Activated B cell treated with CpG ODN at 0.5 μM for 24 hours (primary cell): ENCODE measurements at regions not wholly inside any gene's neighbourhood (a gene's known extent, or its start where the extent isn't known, plus 50 kb on each side); places are given as distances from the start of the nearest gene placed in this dataset.

Experiments used
- ATAC-seq: fragments of 200-7000 bp; cut with Tn5 transposase; one replicate; pipeline ENCODE4 v1.10.0; 2021; ENCODE audit warnings: low read depth, mild to moderate bottlenecking, moderate library complexity
- CTCF ChIA-PET: fragments of 350-600 bp; sonication (Branson Sonifier 250); formaldehyde crosslinking; loops from one replicate; lab custom pipeline; 2021; ENCODE audit warnings: antibody characterized with exemption; lab: Charles Lee
- POLR2A ChIA-PET: fragments of 350-600 bp; sonication (Branson Sonifier 250); formaldehyde crosslinking; loops from one replicate; lab custom pipeline; 2021; ENCODE audit warnings: antibody characterized with exemption; lab: Charles Lee
- DNase-seq: peaks from one replicate; pipeline ENCODE4 v3.0.0; 2022
- H3K27ac Mint-ChIP-seq: one replicate; pipeline ENCODE4 v1.8.0; 2020; ENCODE audit warnings: mixed read lengths
- H3K27me3 Mint-ChIP-seq: one replicate; pipeline ENCODE4 v1.8.0; 2021; ENCODE audit warnings: mixed read lengths
- H3K36me3 Mint-ChIP-seq: one replicate; pipeline ENCODE4 v1.8.0; 2021; ENCODE audit warnings: low read depth, mixed read lengths
- H3K4me1 Mint-ChIP-seq: one replicate; pipeline ENCODE4 v1.8.0; 2021; ENCODE audit warnings: mixed read lengths
- H3K4me3 Mint-ChIP-seq: one replicate; pipeline ENCODE4 v1.8.0; 2020; ENCODE audit warnings: mild to moderate bottlenecking, mixed read lengths
- H3K9me3 Mint-ChIP-seq: one replicate; pipeline ENCODE4 v1.8.0; 2020; ENCODE audit warnings: mixed read lengths
- intact Hi-C: fragments of 100-400 bp; cut with micrococcal nuclease; formaldehyde crosslinking; loops from one replicate; pipeline ENCODE4 v1.15.1; 2024
- TF ChIP-seq, protein P1 (sequence below): fragments of 200-600 bp; IDR thresholded peaks from one replicate; pipeline ENCODE4 v1.8.0; 2022; ENCODE audit warnings: antibody characterized with exemption, mild to moderate bottlenecking

DNA sequence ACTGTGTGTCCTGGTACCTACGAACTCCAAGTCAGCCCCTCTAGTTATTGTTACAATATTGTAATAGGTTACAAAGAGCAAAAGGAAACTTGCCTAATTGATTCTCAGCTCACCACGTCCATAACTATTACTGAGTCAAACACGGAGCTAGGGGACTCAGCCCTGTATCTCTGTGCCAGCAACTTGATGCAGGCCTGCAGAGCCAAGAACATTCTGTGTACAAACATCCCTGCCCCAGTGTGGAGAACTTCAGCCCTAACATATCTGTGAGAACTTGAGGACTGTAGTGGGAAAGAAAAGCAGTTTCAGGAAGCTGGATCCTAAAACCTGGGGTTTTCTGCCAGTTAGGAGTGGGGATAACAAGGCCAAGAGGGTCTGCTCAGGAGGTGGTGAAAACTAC, 114.9 kb upstream of the PRSS58 start:
- ATAC-seq, result no peak
- Mint-ChIP-seq H3K36me3 (no peaks in the 10 kb centered on the region), H3K4me1 (no peaks in the 10 kb centered on the region), H3K27ac (no peak overlapping the region), H3K4me3 (no peak overlapping the region), H3K9me3 (peaks cover 5% of the 10 kb centered on the region), H3K27me3 (peaks cover 2% of the 10 kb centered on the region)
- POLR2A ChIA-PET, result no interaction called here
- no peak for DNase-seq
- intact Hi-C loops, result no loop called here
- CTCF ChIA-PET, result no interaction called here
- TF ChIP-seq, protein P1, sequence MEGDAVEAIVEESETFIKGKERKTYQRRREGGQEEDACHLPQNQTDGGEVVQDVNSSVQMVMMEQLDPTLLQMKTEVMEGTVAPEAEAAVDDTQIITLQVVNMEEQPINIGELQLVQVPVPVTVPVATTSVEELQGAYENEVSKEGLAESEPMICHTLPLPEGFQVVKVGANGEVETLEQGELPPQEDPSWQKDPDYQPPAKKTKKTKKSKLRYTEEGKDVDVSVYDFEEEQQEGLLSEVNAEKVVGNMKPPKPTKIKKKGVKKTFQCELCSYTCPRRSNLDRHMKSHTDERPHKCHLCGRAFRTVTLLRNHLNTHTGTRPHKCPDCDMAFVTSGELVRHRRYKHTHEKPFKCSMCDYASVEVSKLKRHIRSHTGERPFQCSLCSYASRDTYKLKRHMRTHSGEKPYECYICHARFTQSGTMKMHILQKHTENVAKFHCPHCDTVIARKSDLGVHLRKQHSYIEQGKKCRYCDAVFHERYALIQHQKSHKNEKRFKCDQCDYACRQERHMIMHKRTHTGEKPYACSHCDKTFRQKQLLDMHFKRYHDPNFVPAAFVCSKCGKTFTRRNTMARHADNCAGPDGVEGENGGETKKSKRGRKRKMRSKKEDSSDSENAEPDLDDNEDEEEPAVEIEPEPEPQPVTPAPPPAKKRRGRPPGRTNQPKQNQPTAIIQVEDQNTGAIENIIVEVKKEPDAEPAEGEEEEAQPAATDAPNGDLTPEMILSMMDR, result no peak

DNA sequence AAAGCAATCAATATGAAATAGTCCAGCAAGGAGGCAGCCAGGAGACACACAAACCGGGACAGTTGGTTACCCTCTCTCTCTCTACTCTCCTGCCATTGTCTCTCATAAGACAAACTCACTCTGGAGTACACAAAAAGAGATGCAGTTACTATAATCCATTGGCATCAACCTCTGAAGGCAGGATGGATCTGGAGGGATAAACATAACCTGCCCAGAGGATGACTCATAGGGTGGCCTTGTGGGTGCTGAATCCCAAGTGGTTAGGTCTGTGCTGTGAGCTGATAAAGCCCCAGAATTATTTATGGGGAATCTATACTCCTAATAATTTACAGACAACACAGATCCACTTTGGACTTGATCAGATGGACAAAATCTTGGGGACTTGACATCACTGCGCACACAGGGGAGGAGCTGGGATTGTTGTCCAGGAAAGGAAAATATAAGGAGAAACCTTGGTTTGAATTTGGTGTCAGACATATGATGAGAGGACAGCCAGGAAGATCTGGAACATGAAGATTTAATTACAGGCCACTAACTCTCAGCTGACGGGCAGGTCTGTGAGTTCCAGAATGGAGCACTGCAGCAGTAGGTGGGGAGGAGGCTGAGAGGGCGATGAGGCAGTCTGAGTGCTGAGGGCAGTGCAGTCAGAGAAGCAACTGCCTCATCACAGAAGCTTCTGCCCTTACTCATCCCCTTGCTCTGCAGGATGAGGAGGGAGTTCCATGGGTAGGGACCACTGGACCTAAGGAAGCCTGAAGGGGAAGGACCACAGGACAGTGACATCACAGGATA, 113.9 kb upstream of the PRSS58 start:
- DNase-seq (no peak), ATAC-seq (no peak)
- POLR2A ChIA-PET, result no interaction called here
- peaks cover 5% of the 10 kb centered on the region for H3K9me3 Mint-ChIP-seq
- H3K27me3 Mint-ChIP-seq, result peaks cover 2% of the 10 kb centered on the region
- CTCF ChIA-PET, result no interaction called here
- no peaks in the 10 kb centered on the region for H3K4me1 Mint-ChIP-seq
- H3K36me3 Mint-ChIP-seq, result no peaks in the 10 kb centered on the region
- TF ChIP-seq, protein P1, result no peak
- no peak overlapping the region for H3K27ac Mint-ChIP-seq
- no peak overlapping the region for H3K4me3 Mint-ChIP-seq
- intact Hi-C loops, result no loop called here

GRCh38 chr7:142365410-142365842, 107.6 kb upstream of the PRSS58 start:
- ATAC-seq (no peak), DNase-seq (no peak)
- intact Hi-C loops, result no loop called here
- Mint-ChIP-seq H3K27me3 (peaks cover 2% of the 10 kb centered on the region), H3K36me3 (no peaks in the 10 kb centered on the region), H3K4me1 (no peaks in the 10 kb centered on the region), H3K4me3 (no peak overlapping the region), H3K9me3 (peaks cover 12% of the 10 kb centered on the region), H3K27ac (no peak overlapping the region)
- TF ChIP-seq, protein P1, result no peak
- POLR2A ChIA-PET, result no interaction called here
- CTCF ChIA-PET, result interaction anchor here (0.6 kb wide), 1 partner anchor 9 kb away, joined by 3 read pairs; no protein-coding TSS in a partner anchor

DNA sequence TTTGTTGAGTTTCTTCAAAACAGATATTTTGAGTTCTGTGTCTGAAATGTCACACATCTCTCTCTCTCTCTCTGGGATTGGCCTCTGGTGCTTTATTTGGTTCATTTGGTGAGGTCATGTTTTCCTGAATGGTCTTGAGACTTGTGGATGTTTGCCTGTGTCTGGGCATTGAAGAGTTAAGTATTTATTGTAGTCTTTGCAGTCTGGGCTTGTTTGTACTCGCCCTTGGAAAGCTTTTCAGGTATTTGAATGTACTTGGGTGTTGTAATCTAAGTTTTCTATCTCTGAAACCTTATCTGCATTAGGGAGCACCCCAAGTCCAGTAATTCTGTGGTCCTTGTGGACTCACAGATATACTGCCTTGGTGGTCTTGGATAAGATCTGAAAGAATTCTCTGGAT, 106.7 kb upstream of the PRSS58 start:
- POLR2A ChIA-PET, result no interaction called here
- no peak for ATAC-seq

DNA sequence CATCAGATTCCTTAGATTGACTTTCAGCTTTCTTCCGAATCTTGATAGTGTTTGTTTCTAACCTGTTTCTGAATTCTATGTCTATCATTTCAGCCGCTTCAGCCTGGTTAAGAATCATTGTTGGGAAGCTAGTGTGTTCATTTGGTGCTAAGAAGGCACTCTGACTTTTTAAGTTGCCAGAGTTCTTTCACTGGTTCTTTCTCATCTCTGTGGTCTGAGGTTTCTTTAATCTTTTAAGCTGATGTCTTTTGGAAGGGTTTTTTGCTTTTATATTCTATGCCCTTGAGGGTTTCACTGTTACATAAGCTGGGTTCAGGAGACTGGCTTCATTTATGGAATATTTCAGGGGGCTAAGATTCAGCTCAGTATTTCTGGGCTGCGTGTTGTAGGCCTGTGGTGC, 104.5 kb upstream of the PRSS58 start:
- peaks cover 6% of the 10 kb centered on the region for H3K9me3 Mint-ChIP-seq
- intact Hi-C loops, result no loop called here
- DNase-seq, result no peak
- H3K4me1 Mint-ChIP-seq, result no peaks in the 10 kb centered on the region
- no peak overlapping the region for H3K27ac Mint-ChIP-seq
- no peaks in the 10 kb centered on the region for H3K36me3 Mint-ChIP-seq
- ChIA-PET POLR2A (interaction anchor here (0.6 kb wide), 1 partner anchor 36 kb away, joined by 3 read pairs; no protein-coding TSS in a partner anchor), CTCF (no interaction called here)
- no peak overlapping the region for H3K4me3 Mint-ChIP-seq
- TF ChIP-seq, protein P1, result no peak
- peaks cover 8% of the 10 kb centered on the region for H3K27me3 Mint-ChIP-seq
- no peak for ATAC-seq

More for the DNA sequence above, 106.7 kb upstream of the PRSS58 start:
- Mint-ChIP-seq H3K36me3 (no peaks in the 10 kb centered on the region), H3K4me3 (no peak overlapping the region), H3K27ac (no peak overlapping the region), H3K9me3 (peaks cover 12% of the 10 kb centered on the region), H3K27me3 (peaks cover 2% of the 10 kb centered on the region), H3K4me1 (no peaks in the 10 kb centered on the region)
- no peak for DNase-seq
- CTCF ChIA-PET, result no interaction called here
- TF ChIP-seq, protein P1, result no peak
- intact Hi-C loops, result no loop called here
